GM23338 (cell line): ENCODE measurements at regions not wholly inside any gene's neighbourhood (a gene's known extent, or its start where the extent isn't known, plus 50 kb on each side); places are given as distances from the start of the nearest gene placed in this dataset.

Source experiments
- ATAC-seq: fragments of 200-7000 bp; cut with Tn5 transposase; 3 replicates; pipeline ENCODE4 v1.9.1; 2020
- DNase-seq: peaks from one replicate; pipeline ENCODE4 v3.0.0-alpha.2; 2015; ENCODE audit warnings: low spot score
- H2AFZ ChIP-seq: fragments of 200-600 bp; sonication (generic); 2 replicates; pipeline ENCODE4 v1.8.0; 2016; ENCODE audit warnings: antibody characterized with exemption, mild to moderate bottlenecking, moderate library complexity
- H3F3A ChIP-seq: fragments of 200-600 bp; sonication (generic); replicated peaks from 2 replicates; pipeline ENCODE4 v1.8.0; 2017; ENCODE audit warnings: antibody characterized with exemption, mixed run types, low read depth
- H3K27ac ChIP-seq: fragments of 200-600 bp; sonication (generic); 2 replicates; pipeline ENCODE4 v1.6.1; 2016; ENCODE audit warnings: low read depth
- H3K27me3 ChIP-seq: fragments of 200-600 bp; sonication (generic); 2 replicates; pipeline ENCODE4 v1.8.0; 2016; ENCODE audit warnings: mild to moderate bottlenecking, mixed run types, moderate library complexity; ENCODE audit not compliant: insufficient read depth
- H3K36me3 ChIP-seq: fragments of 200-600 bp; sonication (generic); 2 replicates; pipeline ENCODE4 v1.8.0; 2016; ENCODE audit warnings: mild to moderate bottlenecking; ENCODE audit not compliant: insufficient read depth
- H3K4me1 ChIP-seq: fragments of 200-600 bp; sonication (generic); 2 replicates; pipeline ENCODE4 v1.8.0; 2016; ENCODE audit warnings: mild to moderate bottlenecking, moderate library complexity; ENCODE audit not compliant: insufficient read depth
- H3K4me2 ChIP-seq: fragments of 200-600 bp; sonication (generic); 2 replicates; pipeline ENCODE4 v1.7.1; 2017; ENCODE audit warnings: mixed run types
- H3K4me3 ChIP-seq: fragments of 200-600 bp; sonication (generic); 2 replicates; pipeline ENCODE4 v1.6.1; 2016; ENCODE audit warnings: mixed run types
- H3K79me2 ChIP-seq: fragments of 200-600 bp; sonication (generic); replicated peaks from 2 replicates; pipeline ENCODE4 v1.8.0; 2017; ENCODE audit warnings: mild to moderate bottlenecking; ENCODE audit not compliant: insufficient read depth
- H3K9me2 ChIP-seq: fragments of 200-600 bp; sonication (generic); 2 replicates; pipeline ENCODE4 v1.8.0; 2017; ENCODE audit not compliant: insufficient read depth
- H4K20me1 ChIP-seq: fragments of 200-600 bp; sonication (generic); replicated peaks from 2 replicates; pipeline ENCODE4 v1.8.0; 2017; ENCODE audit warnings: mild to moderate bottlenecking; ENCODE audit not compliant: insufficient read depth
- H3K27ac Mint-ChIP-seq: 2 replicates; pipeline ENCODE4 v1.8.0; 2020; ENCODE audit warnings: inconsistent platforms, mild to moderate bottlenecking, moderate library complexity, mixed read lengths
- H3K27me3 Mint-ChIP-seq: 3 replicates; pipeline ENCODE4 v1.8.0; 2022; ENCODE audit warnings: low read depth, mild to moderate bottlenecking, moderate library complexity, mixed read lengths, inconsistent platforms; ENCODE audit not compliant: insufficient read depth, poor library complexity
- H3K36me3 Mint-ChIP-seq: 3 replicates; pipeline ENCODE4 v1.8.0; 2021; ENCODE audit warnings: low read depth, mild to moderate bottlenecking, inconsistent platforms, moderate library complexity, mixed read lengths
- H3K4me1 Mint-ChIP-seq: 3 replicates; pipeline ENCODE4 v1.8.0; 2020; ENCODE audit warnings: mild to moderate bottlenecking, inconsistent platforms, mixed read lengths
- H3K4me3 Mint-ChIP-seq: 3 replicates; pipeline ENCODE4 v1.8.0; 2021; ENCODE audit warnings: moderate library complexity, mild to moderate bottlenecking, inconsistent platforms, mixed read lengths
- H3K9me3 Mint-ChIP-seq: 3 replicates; pipeline ENCODE4 v1.8.0; 2020; ENCODE audit warnings: moderate library complexity, mild to moderate bottlenecking, inconsistent platforms, mixed read lengths
- CREB1 ChIP-seq: fragments of 250-450 bp; sonication (Bioruptor Pico); IDR thresholded peaks from 2 replicates; pipeline ENCODE4 v1.5.0; 2020; ENCODE audit warnings: low read depth, mild to moderate bottlenecking, moderate library complexity
- CTCF ChIP-seq, 2 experiments: fragments of 200-600 bp in 1 of 2; sonication (generic) in 1 of 2; conservative IDR thresholded peaks; 2 replicates each; pipeline versions ENCODE4 v1.5.1 to v1.6.1; 2016 to 2017; ENCODE audit warnings: antibody characterized with exemption in 2 of 2, low read depth in 2 of 2, mild to moderate bottlenecking in 2 of 2, moderate library complexity in 1 of 2
- ETS1 ChIP-seq: IDR thresholded peaks from 2 replicates; pipeline ENCODE4 v1.6.1; 2016; ENCODE audit warnings: antibody characterized with exemption
- JUNB ChIP-seq: IDR thresholded peaks from one replicate; pipeline ENCODE4 v1.6.1; 2016; ENCODE audit warnings: antibody characterized with exemption; ENCODE audit not compliant: unreplicated experiment
- NANOG ChIP-seq: IDR thresholded peaks from 2 replicates; pipeline ENCODE4 v1.6.1; 2016; ENCODE audit warnings: antibody characterized with exemption, borderline replicate concordance
- REST ChIP-seq: IDR thresholded peaks from one replicate; pipeline ENCODE4 v1.6.1; 2018; ENCODE audit warnings: antibody characterized with exemption; ENCODE audit not compliant: unreplicated experiment
- STAT1 ChIP-seq: IDR thresholded peaks from one replicate; pipeline ENCODE4 v1.6.1; 2016; ENCODE audit warnings: antibody characterized with exemption; ENCODE audit not compliant: unreplicated experiment
- ZNF114 ChIP-seq: fragments of 250-450 bp; sonication (Bioruptor Pico); IDR thresholded peaks from 2 replicates; pipeline ENCODE4 v1.5.0; 2020; ENCODE audit warnings: mild to moderate bottlenecking, moderate library complexity
- ZNF331 ChIP-seq: fragments of 250-450 bp; sonication (Bioruptor Pico); IDR thresholded peaks from 2 replicates; pipeline ENCODE4 v1.5.0; 2020; ENCODE audit warnings: low read depth, mild to moderate bottlenecking, moderate library complexity
- ZNF462 ChIP-seq: fragments of 250-450 bp; sonication (Bioruptor Pico); IDR thresholded peaks from 2 replicates; pipeline ENCODE4 v1.5.0; 2020; ENCODE audit warnings: mild to moderate bottlenecking, moderate library complexity

- TF ChIP-seq REST (no peak), ETS1 (no peak), ZNF331 (CRISPR knock-in tag) (no peak), STAT1 (no peak), NANOG (no peak)
Observed at GRCh38 chr3:110868106-110868505, 203.5 kb upstream of the NECTIN3 start (continued).

- DNase-seq: no peak
- Histone ChIP-seq H3K27ac (no peak overlapping the region), H3K27me3 (no peaks in the 10 kb centered on the region), H3K4me3 (no peak overlapping the region), H3F3A (no peaks in the 10 kb centered on the region), H3K9me2 (0 out of 2 replicates have a peak, but pooled peaks cover 5% of the 10 kb centered on the region), H2AFZ (no peak overlapping the region), H3K79me2 (no peaks in the 10 kb centered on the region), H3K4me1 (no peaks in the 10 kb centered on the region), H3K36me3 (no peaks in the 10 kb centered on the region), H3K4me2 (no peak overlapping the region), H4K20me1 (no peaks in the 10 kb centered on the region)
- H3K27me3 Mint-ChIP-seq: peaks cover 3% of the 10 kb centered on the region
- no peak for ATAC-seq
- peaks cover 8% of the 10 kb centered on the region for H3K36me3 Mint-ChIP-seq
- no peak overlapping the region for H3K27ac Mint-ChIP-seq
- no peaks in the 10 kb centered on the region for H3K4me1 Mint-ChIP-seq
- peaks cover 9% of the 10 kb centered on the region for H3K9me3 Mint-ChIP-seq
- H3K4me3 Mint-ChIP-seq: no peak overlapping the region
- TF ChIP-seq ZNF331 (CRISPR knock-in tag): no peak
- TF ChIP-seq CREB1 (CRISPR knock-in tag): no peak
- TF ChIP-seq CTCF (conservative IDR thresholded peaks at IDR 0.05; ENCODE audit: low read depth in 2 of 2): no peak
- no peak for TF ChIP-seq ZNF114 (CRISPR knock-in tag)
- TF ChIP-seq JUNB: no peak
- no peak for TF ChIP-seq ETS1
- TF ChIP-seq ZNF462: no peak
- no peak for TF ChIP-seq NANOG
Observed at GRCh38 chr3:110869736-110870135, 201.9 kb upstream of the NECTIN3 start.
